ENCODE measurements at regions not wholly inside any gene's neighbourhood (a gene's known extent, or its start where the extent isn't known, plus 50 kb on each side); places are given as distances from the start of the nearest gene placed in this dataset.

GRCh38 chr1:57887964-57888491 lies 464.2 kb upstream of the DAB1 start:
- in situ Hi-C loops (cut with HindIII; ENCODE audit: low pct_ligation_motif_present, low pct_unique_long_range_greater_than_20kb, low sequenced_read_pairs), result no loop called here

GRCh38 chr1:57886376-57886775 lies 462.5 kb upstream of the DAB1 start:
- in situ Hi-C loops (cut with HindIII; ENCODE audit: low pct_ligation_motif_present, low pct_unique_long_range_greater_than_20kb, low sequenced_read_pairs), result no loop called here
- no peak for DNase-seq

More at GRCh38 chr1:57887964-57888491, 464.2 kb upstream of the DAB1 start:
- DNase-seq, result no peak

DNA sequence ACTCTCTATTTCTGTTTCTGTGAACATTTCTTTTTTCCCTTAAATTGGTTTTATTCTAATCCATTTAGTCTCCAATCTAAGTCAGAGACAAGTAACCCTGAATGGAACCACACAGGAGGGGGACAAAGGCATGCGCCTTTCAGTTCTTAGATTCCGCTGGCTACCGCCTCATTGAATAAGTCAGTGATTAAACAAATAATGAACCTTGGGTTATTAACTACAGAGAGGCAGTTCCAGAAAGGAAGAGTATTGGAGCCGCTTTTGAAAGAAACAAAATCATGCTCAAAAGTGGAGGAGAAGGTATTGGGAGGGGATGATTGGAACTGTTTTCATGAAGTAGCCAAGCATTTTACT lies 459.8 kb upstream of the DAB1 start:
- DNase-seq, result no peak
- in situ Hi-C loops (cut with HindIII; ENCODE audit: low pct_ligation_motif_present, low pct_unique_long_range_greater_than_20kb, low sequenced_read_pairs), result no loop called here

GRCh38 chr1:57882934-57883641 lies 459.2 kb upstream of the DAB1 start:
- in situ Hi-C loops (cut with HindIII; ENCODE audit: low pct_ligation_motif_present, low pct_unique_long_range_greater_than_20kb, low sequenced_read_pairs), result no loop called here
- no peak for DNase-seq

DNA sequence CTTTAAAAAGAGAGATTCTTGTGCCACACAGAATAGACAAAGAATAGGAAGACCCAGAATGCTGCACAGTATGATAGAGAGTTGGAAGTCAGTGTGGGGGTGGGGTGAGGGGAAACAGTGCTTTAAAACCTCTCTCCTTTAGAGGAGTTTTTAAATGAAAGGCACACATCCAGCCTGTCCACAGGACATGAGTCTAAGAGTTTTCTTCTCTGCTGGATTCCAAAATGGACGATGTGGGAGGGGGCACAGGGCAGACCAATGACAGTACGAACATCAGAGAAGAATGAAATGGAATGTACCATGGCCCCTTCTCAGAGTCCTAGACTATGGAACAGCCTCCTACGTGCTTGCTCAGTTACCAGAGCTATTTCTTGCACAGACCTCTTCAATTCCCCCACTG lies 458.2 kb upstream of the DAB1 start:
- in situ Hi-C loops (cut with HindIII; ENCODE audit: low pct_ligation_motif_present, low pct_unique_long_range_greater_than_20kb, low sequenced_read_pairs), result no loop called here
- DNase-seq, result no peak

DNA sequence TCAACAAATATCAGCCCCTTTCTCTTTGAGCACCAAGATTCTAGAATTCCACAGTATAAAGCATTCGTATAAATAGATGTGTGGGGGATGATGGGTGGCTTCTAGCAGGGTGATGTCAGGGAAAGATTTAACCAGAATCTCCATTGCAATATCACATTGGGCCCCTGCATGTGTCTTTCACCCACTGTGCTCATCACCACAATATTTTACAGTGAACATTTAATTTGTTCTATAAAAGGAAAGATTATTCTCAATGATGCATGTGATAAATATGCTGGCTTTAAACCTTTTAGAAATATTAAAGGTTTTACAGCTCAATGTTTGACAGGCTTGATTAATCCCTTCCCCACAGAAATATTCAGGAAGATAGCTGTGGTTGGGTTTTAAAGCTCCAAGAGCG lies 457.8 kb upstream of the DAB1 start:
- in situ Hi-C loops (cut with HindIII; ENCODE audit: low pct_ligation_motif_present, low pct_unique_long_range_greater_than_20kb, low sequenced_read_pairs), result no loop called here
- DNase-seq, result no peak

- in situ Hi-C loops (cut with HindIII; ENCODE audit: low pct_ligation_motif_present, low pct_unique_long_range_greater_than_20kb, low sequenced_read_pairs), result no loop called here
- no peak for DNase-seq
Measured at GRCh38 chr1:57879700-57880099, 455.8 kb upstream of the DAB1 start.

- in situ Hi-C loops (cut with HindIII; ENCODE audit: low pct_ligation_motif_present, low pct_unique_long_range_greater_than_20kb, low sequenced_read_pairs), result no loop called here
- DNase-seq, result no peak
Measured at GRCh38 chr1:57874418-57874877, 450.6 kb upstream of the DAB1 start.

GRCh38 chr1:57872913-57873312 lies 449.1 kb upstream of the DAB1 start:
- no peak for DNase-seq
- in situ Hi-C loops (cut with HindIII; ENCODE audit: low pct_ligation_motif_present, low pct_unique_long_range_greater_than_20kb, low sequenced_read_pairs), result no loop called here

DNA sequence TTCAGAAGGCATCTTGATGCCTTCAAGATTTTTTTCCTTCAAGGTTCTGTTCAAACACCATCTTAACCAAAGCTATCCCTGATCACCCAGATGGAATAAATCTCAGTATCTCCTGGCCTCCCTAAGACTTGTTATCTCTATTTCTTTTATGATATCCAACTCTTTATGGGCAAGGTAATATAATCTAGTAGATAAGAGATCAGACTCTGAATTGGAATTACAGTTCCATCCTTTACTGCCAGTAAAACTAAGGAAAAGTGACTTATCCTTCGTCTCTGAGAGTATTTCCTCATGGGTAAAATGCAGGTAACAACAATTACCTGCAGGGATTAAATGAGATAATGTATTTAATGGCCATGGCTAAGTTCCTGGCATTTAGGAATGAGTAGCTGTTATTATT lies 445.0 kb upstream of the DAB1 start:
- in situ Hi-C loops (cut with HindIII; ENCODE audit: low pct_ligation_motif_present, low pct_unique_long_range_greater_than_20kb, low sequenced_read_pairs), result no loop called here
- no peak for DNase-seq

- no peak for DNase-seq
- in situ Hi-C loops (cut with HindIII; ENCODE audit: low pct_ligation_motif_present, low pct_unique_long_range_greater_than_20kb, low sequenced_read_pairs), result no loop called here
Measured at GRCh38 chr1:57868239-57868638, 444.4 kb upstream of the DAB1 start.

GRCh38 chr1:57866998-57867397 lies 443.1 kb upstream of the DAB1 start:
- no peak for DNase-seq
- in situ Hi-C loops (cut with HindIII; ENCODE audit: low pct_ligation_motif_present, low pct_unique_long_range_greater_than_20kb, low sequenced_read_pairs), result no loop called here

- no peak for DNase-seq
- in situ Hi-C loops (cut with HindIII; ENCODE audit: low pct_ligation_motif_present, low pct_unique_long_range_greater_than_20kb, low sequenced_read_pairs), result no loop called here
Measured at GRCh38 chr1:57860931-57861565, 437.2 kb upstream of the DAB1 start.

DNA sequence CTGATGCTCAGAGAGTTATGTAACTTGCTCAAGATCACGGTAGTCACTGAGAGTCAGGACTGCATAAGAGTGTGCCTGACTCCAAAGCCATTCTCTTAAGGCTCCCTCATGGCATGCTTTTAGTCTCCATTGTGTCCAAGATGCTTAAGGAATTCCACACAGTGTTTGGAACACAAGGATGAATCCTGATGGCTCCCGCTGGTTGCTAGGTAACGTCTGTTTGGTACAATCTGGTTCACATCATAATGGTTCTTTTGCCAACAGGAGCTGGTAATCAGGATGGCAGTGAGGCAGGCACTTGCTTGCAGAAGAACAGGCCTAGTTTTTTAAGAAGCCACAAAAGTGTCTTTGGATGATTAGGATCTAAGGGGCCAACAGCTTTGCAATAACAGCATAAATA lies 436.5 kb upstream of the DAB1 start:
- in situ Hi-C loops (cut with HindIII; ENCODE audit: low pct_ligation_motif_present, low pct_unique_long_range_greater_than_20kb, low sequenced_read_pairs), result no loop called here
- DNase-seq, result no peak

DNA sequence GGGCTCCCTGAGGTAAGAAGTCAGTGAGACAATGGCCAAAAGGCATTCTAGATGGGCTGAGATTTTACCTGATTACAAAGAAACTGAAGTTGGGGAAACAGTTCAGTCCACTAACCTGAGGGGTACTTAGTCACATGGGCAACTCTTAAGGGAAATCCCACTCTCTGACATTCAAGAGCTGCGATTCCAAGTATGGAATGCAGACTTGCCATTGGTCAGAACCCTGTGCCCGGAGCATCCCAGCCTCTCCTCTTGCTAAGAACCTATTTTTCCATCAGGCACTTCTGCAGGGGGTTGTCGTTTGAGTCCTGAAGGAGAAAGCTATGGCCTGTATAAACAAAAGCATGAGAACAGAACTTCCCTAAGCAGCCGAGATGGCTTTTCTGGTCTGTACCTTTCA lies 434.9 kb upstream of the DAB1 start:
- in situ Hi-C loops (cut with HindIII; ENCODE audit: low pct_ligation_motif_present, low pct_unique_long_range_greater_than_20kb, low sequenced_read_pairs), result no loop called here

DNA sequence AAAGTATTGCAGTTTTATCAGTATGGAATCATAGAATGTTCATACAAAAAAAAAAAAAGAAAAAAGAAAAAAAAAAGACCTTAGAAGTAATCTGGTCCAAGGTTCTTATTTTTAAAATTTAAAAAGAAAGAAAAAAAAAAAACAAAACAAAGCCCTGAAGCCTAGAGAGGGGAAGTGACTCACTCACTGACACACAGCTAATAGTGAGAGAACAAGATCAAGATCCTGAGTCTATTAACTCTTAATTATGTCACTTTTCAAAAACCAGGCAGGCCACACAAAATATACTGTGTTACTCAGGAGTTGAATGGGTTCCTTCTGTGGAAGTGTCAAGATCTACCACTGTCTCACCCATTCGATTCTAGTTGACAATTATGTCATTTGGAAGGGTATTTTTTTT lies 433.9 kb upstream of the DAB1 start:
- in situ Hi-C loops (cut with HindIII; ENCODE audit: low pct_ligation_motif_present, low pct_unique_long_range_greater_than_20kb, low sequenced_read_pairs), result no loop called here
- no peak for DNase-seq

More for the DNA sequence above, 434.9 kb upstream of the DAB1 start:
- DNase-seq, result no peak

GRCh38 chr1:57854436-57854835 lies 430.6 kb upstream of the DAB1 start:
- DNase-seq, result no peak
- in situ Hi-C loops (cut with HindIII; ENCODE audit: low pct_ligation_motif_present, low pct_unique_long_range_greater_than_20kb, low sequenced_read_pairs), result no loop called here

DNA sequence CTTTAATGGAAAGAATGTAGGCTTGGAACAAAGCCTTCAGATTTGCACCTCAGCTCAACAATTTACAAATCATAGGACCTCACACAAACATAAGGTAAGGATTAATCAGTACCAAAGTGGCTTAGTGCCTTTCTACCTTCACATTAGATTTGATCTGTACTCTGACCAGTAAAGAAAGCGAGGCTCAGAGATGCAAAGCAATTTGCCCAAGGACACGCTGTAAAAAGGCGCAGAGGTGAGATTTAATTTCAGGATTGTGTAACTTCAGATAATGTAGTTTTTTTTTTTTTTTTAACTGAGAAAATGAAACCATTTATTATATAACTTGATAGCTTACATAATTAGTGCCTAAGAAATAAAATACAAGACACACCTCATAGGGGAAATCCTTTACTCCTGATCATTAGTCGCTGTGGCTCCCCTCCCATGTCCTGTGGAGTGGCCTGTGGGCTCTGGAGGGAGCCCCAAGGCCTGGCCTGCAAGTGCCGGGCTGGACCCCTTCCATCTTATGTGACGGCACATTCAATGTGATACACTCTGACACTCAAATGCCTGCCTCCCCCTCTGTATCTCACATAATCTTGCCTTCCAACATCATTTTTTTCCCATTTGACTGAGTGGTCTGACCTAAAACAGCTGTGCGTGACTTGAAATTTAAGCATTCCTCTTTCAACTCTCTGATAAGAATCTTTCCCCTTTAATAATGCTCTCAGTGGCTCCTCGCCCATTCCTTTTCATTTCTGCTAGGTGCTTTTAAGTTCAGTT lies 426.5 kb upstream of the DAB1 start:
- in situ Hi-C loops (cut with HindIII; ENCODE audit: low pct_ligation_motif_present, low pct_unique_long_range_greater_than_20kb, low sequenced_read_pairs), result no loop called here
- no peak for DNase-seq

- in situ Hi-C loops (cut with HindIII; ENCODE audit: low pct_ligation_motif_present, low pct_unique_long_range_greater_than_20kb, low sequenced_read_pairs), result no loop called here
- DNase-seq, result peak; percentile 3
Measured at GRCh38 chr1:57848406-57848805, 424.5 kb upstream of the DAB1 start.
